GM12872 (cell line): ENCODE measurements at regions not wholly inside any gene's neighbourhood (a gene's known extent, or its start where the extent isn't known, plus 50 kb on each side); places are given as distances from the start of the nearest gene placed in this dataset.

ENCODE experiments used
- CTCF ChIP-seq: IDR thresholded peaks from 3 replicates; pipeline ENCODE4 v1.5.1; 2011; ENCODE audit warnings: low read depth, mild to moderate bottlenecking, low read length, moderate library complexity; ENCODE audit not compliant: insufficient read depth

- TF ChIP-seq CTCF, result no peak
Measured at GRCh38 chr17:63116967-63117830, 151.2 kb downstream of the TANC2 start.

GRCh38 chr17:63120406-63120805 lies 154.4 kb downstream of the TANC2 start:
- TF ChIP-seq CTCF, result no peak

GRCh38 chr17:63124536-63124935 lies 158.5 kb downstream of the TANC2 start:
- TF ChIP-seq CTCF, result no peak

GRCh38 chr17:63124958-63125357 lies 158.9 kb downstream of the TANC2 start:
- no peak for TF ChIP-seq CTCF

- TF ChIP-seq CTCF, result no peak
Measured at GRCh38 chr17:63125987-63126386, 160.0 kb downstream of the TANC2 start.

- TF ChIP-seq CTCF, result no peak
Measured at GRCh38 chr17:63126607-63127006, 160.6 kb downstream of the TANC2 start.

- TF ChIP-seq CTCF, result no peak
Measured at GRCh38 chr17:63132459-63132911, 166.4 kb downstream of the TANC2 start.
